Neural progenitor cell (in vitro differentiated cells): ENCODE measurements at regions not wholly inside any gene's neighbourhood (a gene's known extent, or its start where the extent isn't known, plus 50 kb on each side); places are given as distances from the start of the nearest gene placed in this dataset.

Experiments
- DNase-seq: peaks from one replicate; pipeline ENCODE4 v3.0.0-alpha.2; 2016; ENCODE audit warnings: low spot score
- H2AFZ ChIP-seq: fragments of 200-600 bp; sonication (generic); replicated peaks from 2 replicates; pipeline ENCODE4 v1.6.1; 2016; ENCODE audit warnings: antibody characterized with exemption
- H3F3A ChIP-seq: fragments of 200-600 bp; sonication (generic); 2 replicates; pipeline ENCODE4 v1.6.1; 2016; ENCODE audit warnings: antibody characterized with exemption, low read depth
- H3K27ac ChIP-seq: fragments of 200-600 bp; sonication (generic); 2 replicates; pipeline ENCODE4 v1.5.1; 2016; ENCODE audit warnings: mild to moderate bottlenecking
- H3K27me3 ChIP-seq: fragments of 200-600 bp; sonication (generic); 2 replicates; pipeline ENCODE4 v1.6.1; 2016; ENCODE audit warnings: mild to moderate bottlenecking, moderate library complexity
- H3K36me3 ChIP-seq: fragments of 200-600 bp; sonication (generic); 2 replicates; pipeline ENCODE4 v1.5.1; 2016
- H3K4me1 ChIP-seq: fragments of 200-600 bp; sonication (generic); 2 replicates; pipeline ENCODE4 v1.6.1; 2016; ENCODE audit warnings: mixed run types
- H3K4me2 ChIP-seq: fragments of 200-600 bp; sonication (generic); 2 replicates; pipeline ENCODE4 v1.6.1; 2016
- H3K4me3 ChIP-seq: fragments of 200-600 bp; sonication (generic); 2 replicates; pipeline ENCODE4 v1.5.1; 2016
- H3K79me2 ChIP-seq: fragments of 200-600 bp; sonication (generic); 2 replicates; pipeline ENCODE4 v1.6.1; 2016; ENCODE audit warnings: low read depth
- H3K9ac ChIP-seq: fragments of 200-600 bp; sonication (generic); 2 replicates; pipeline ENCODE4 v1.6.1; 2016
- H3K9me3 ChIP-seq: fragments of 200-600 bp; sonication (generic); 2 replicates; pipeline ENCODE4 v1.5.1; 2016; ENCODE audit warnings: low read depth
- H4K20me1 ChIP-seq: fragments of 200-600 bp; sonication (generic); 2 replicates; pipeline ENCODE4 v1.6.1; 2016; ENCODE audit warnings: low read depth
- H3K27ac Mint-ChIP-seq: 3 replicates; pipeline ENCODE4 v1.8.0; 2021; ENCODE audit warnings: mixed read lengths
- H3K27me3 Mint-ChIP-seq: 2 replicates; pipeline ENCODE4 v1.8.0; 2022; ENCODE audit warnings: low read depth, mild to moderate bottlenecking, inconsistent platforms, moderate library complexity, mixed read lengths; ENCODE audit not compliant: insufficient read depth
- H3K36me3 Mint-ChIP-seq: 3 replicates; pipeline ENCODE4 v1.8.0; 2021; ENCODE audit warnings: mixed read lengths
- H3K4me1 Mint-ChIP-seq: 3 replicates; pipeline ENCODE4 v1.8.0; 2021; ENCODE audit warnings: mixed read lengths
- H3K4me3 Mint-ChIP-seq: 3 replicates; pipeline ENCODE4 v1.8.0; 2021; ENCODE audit warnings: mild to moderate bottlenecking, moderate library complexity, mixed read lengths
- H3K9me3 Mint-ChIP-seq: 3 replicates; pipeline ENCODE4 v1.8.0; 2020; ENCODE audit warnings: mixed read lengths
- EZH2 ChIP-seq: fragments of 200-600 bp; sonication (generic); IDR thresholded peaks from 2 replicates; pipeline ENCODE4 v1.6.1; 2017; ENCODE audit warnings: antibody characterized with exemption, mild to moderate bottlenecking, moderate library complexity
- EZH2phosphoT487 ChIP-seq: fragments of 200-600 bp; sonication (generic); IDR thresholded peaks from 2 replicates; pipeline ENCODE4 v1.6.1; 2017; ENCODE audit warnings: antibody characterized with exemption
- TF ChIP-seq, protein P1 (sequence below): fragments of 200-600 bp; sonication (generic); IDR thresholded peaks from 2 replicates; pipeline ENCODE4 v1.5.1; 2017; ENCODE audit warnings: antibody characterized with exemption, mild to moderate bottlenecking

DNA sequence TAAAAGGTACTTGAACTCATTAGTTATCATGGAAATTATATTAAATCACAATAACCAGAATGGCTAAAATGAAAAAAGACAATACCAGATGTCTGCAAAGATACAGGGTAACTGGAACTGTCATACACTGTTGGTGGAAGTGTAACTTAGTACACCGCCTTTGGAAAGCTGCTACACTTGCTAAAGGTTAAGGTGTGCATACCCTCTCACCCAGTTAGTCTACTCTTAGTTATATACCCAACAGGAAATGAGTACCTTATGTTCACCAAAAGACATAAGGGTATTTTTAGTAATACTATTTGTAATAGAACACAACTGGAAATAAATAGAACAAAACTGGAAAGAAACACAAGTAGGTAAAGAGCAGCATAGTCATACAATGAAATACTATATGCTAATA lies 155.8 kb upstream of the THUMPD2 start:
- TF ChIP-seq, protein P1, sequence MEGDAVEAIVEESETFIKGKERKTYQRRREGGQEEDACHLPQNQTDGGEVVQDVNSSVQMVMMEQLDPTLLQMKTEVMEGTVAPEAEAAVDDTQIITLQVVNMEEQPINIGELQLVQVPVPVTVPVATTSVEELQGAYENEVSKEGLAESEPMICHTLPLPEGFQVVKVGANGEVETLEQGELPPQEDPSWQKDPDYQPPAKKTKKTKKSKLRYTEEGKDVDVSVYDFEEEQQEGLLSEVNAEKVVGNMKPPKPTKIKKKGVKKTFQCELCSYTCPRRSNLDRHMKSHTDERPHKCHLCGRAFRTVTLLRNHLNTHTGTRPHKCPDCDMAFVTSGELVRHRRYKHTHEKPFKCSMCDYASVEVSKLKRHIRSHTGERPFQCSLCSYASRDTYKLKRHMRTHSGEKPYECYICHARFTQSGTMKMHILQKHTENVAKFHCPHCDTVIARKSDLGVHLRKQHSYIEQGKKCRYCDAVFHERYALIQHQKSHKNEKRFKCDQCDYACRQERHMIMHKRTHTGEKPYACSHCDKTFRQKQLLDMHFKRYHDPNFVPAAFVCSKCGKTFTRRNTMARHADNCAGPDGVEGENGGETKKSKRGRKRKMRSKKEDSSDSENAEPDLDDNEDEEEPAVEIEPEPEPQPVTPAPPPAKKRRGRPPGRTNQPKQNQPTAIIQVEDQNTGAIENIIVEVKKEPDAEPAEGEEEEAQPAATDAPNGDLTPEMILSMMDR: no peak
- no peak for TF ChIP-seq EZH2phosphoT487
- TF ChIP-seq EZH2: no peak
- no peaks in the 10 kb centered on the region for H4K20me1 ChIP-seq
- no peak overlapping the region for H3K4me3 Mint-ChIP-seq

DNA sequence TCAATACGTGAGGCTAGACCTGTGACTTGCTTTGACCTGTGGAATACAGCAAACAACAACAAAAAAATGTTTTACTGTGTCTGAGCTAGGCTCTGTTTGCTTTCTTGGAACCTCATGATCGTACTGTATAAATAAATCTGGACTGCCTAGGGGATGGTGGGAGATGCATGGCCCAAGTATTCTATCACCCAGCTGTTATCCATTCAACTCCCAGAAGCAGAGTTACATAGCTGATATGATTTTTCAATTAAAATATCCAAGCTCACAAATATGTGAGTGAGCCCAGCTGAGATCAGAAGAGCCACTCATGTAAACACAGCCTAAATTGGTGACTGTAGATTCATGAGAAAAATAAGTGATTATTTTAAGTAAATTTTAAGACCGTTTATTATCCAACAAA lies 154.1 kb upstream of the THUMPD2 start:
- H3K9me3 ChIP-seq: no peaks in the 10 kb centered on the region
- H3K27ac Mint-ChIP-seq: no peak overlapping the region
- H3K79me2 ChIP-seq: no peaks in the 10 kb centered on the region
- DNase-seq: no peak
- H3K4me3 ChIP-seq: no peak overlapping the region
- no peaks in the 10 kb centered on the region for H3K4me1 ChIP-seq
- no peaks in the 10 kb centered on the region for H3K9me3 Mint-ChIP-seq
- peaks cover 3% of the 10 kb centered on the region for H3K4me1 Mint-ChIP-seq
- H3K4me2 ChIP-seq: no peak overlapping the region
- H2AFZ ChIP-seq: no peak overlapping the region
- H3K27me3 ChIP-seq: no peaks in the 10 kb centered on the region
- no peaks in the 10 kb centered on the region for H3K36me3 Mint-ChIP-seq
- TF ChIP-seq EZH2 (no peak), EZH2phosphoT487 (no peak)
- TF ChIP-seq, protein P1: no peak
- no peaks in the 10 kb centered on the region for H3K27me3 Mint-ChIP-seq
- no peak overlapping the region for H3K9ac ChIP-seq
- H4K20me1 ChIP-seq: no peaks in the 10 kb centered on the region
- no peaks in the 10 kb centered on the region for H3F3A ChIP-seq
- H3K27ac ChIP-seq: no peak overlapping the region
- H3K36me3 ChIP-seq: no peaks in the 10 kb centered on the region
- no peak overlapping the region for H3K4me3 Mint-ChIP-seq

More for the DNA sequence above, 155.8 kb upstream of the THUMPD2 start:
- Histone ChIP-seq H3F3A (no peaks in the 10 kb centered on the region), H3K27me3 (no peaks in the 10 kb centered on the region), H3K9me3 (no peaks in the 10 kb centered on the region), H3K9ac (no peak overlapping the region), H3K4me1 (no peaks in the 10 kb centered on the region), H3K36me3 (no peaks in the 10 kb centered on the region), H3K79me2 (no peaks in the 10 kb centered on the region), H3K4me3 (no peak overlapping the region), H3K4me2 (no peak overlapping the region), H3K27ac (no peak overlapping the region), H2AFZ (no peak overlapping the region)
- no peak for DNase-seq
- Mint-ChIP-seq H3K9me3 (no peaks in the 10 kb centered on the region), H3K27me3 (no peaks in the 10 kb centered on the region), H3K27ac (no peak overlapping the region), H3K36me3 (no peaks in the 10 kb centered on the region), H3K4me1 (peaks cover 5% of the 10 kb centered on the region)

DNA sequence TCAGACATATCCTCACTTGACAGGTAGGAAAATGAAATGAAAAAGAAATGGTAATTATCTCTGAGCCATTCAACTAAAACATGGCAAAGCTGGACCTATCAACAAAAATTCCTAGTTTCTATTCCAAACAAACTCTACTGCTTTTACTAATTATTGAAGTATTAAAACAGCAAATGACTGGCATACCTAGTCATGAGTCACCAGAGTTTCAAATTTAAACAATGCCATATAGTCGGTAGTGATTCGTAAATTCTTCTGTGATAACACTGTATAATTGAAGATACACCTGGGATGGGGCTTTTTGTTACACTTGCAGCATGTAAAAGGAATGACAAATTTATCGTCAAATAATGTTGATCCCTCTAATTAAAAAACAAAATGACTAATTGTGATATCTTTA lies 153.1 kb upstream of the THUMPD2 start:
- Histone ChIP-seq H4K20me1 (no peaks in the 10 kb centered on the region), H2AFZ (no peak overlapping the region), H3K9ac (no peak overlapping the region), H3K27me3 (no peaks in the 10 kb centered on the region), H3K4me1 (no peaks in the 10 kb centered on the region), H3F3A (no peaks in the 10 kb centered on the region), H3K36me3 (no peaks in the 10 kb centered on the region), H3K9me3 (no peaks in the 10 kb centered on the region), H3K4me2 (no peak overlapping the region), H3K27ac (no peak overlapping the region), H3K79me2 (no peaks in the 10 kb centered on the region), H3K4me3 (no peak overlapping the region)
- DNase-seq: no peak
- H3K4me1 Mint-ChIP-seq: no peaks in the 10 kb centered on the region
- H3K9me3 Mint-ChIP-seq: no peaks in the 10 kb centered on the region
- no peak overlapping the region for H3K4me3 Mint-ChIP-seq
- H3K27ac Mint-ChIP-seq: no peak overlapping the region
- TF ChIP-seq, protein P1: no peak
- TF ChIP-seq EZH2: no peak
- TF ChIP-seq EZH2phosphoT487: no peak
- no peaks in the 10 kb centered on the region for H3K27me3 Mint-ChIP-seq
- H3K36me3 Mint-ChIP-seq: no peaks in the 10 kb centered on the region
